ENCODE measurements at regions not wholly inside any gene's neighbourhood (a gene's known extent, or its start where the extent isn't known, plus 50 kb on each side); places are given as distances from the start of the nearest gene placed in this dataset.

GRCh38 chr5:97846643-97847042, 663.6 kb upstream of the RIOK2 start:
- no peak for DNase-seq (ENCODE audit: low read depth, low spot score)
- no peaks in the 10 kb centered on the region for H3K36me3 ChIP-seq (ENCODE audit: insufficient read depth, low read length)
- H3K9ac ChIP-seq (ENCODE audit: insufficient read length), result no peak overlapping the region
- no peaks in the 10 kb centered on the region for H3K9me3 ChIP-seq (ENCODE audit: low read depth, low read length)
- no peak for TF ChIP-seq FOXP2 (optimal IDR thresholded peaks at IDR 0.05; ENCODE audit: control extremely low read depth, extremely low read length, insufficient read depth)
- TF ChIP-seq EZH2 (IDR thresholded peaks at IDR 0.05), result no peak
- no peak for TF ChIP-seq POLR2AphosphoS5 (IDR thresholded peaks at IDR 0.05; ENCODE audit: borderline replicate concordance, low read depth, low read length)
- H3K27ac ChIP-seq, result no peak overlapping the region
- no peak overlapping the region for H3K4me3 ChIP-seq

- no peak overlapping the region for H3K4me3 ChIP-seq
Observed at GRCh38 chr5:97847920-97848631, 665.0 kb upstream of the RIOK2 start.

GRCh38 chr5:97851036-97851435, 668.0 kb upstream of the RIOK2 start:
- Histone ChIP-seq H3K9me3 (ENCODE audit: low read depth, low read length) (no peaks in the 10 kb centered on the region), H3K4me3 (no peak overlapping the region), H3K36me3 (ENCODE audit: insufficient read depth, low read length) (no peaks in the 10 kb centered on the region), H3K9ac (ENCODE audit: insufficient read length) (no peak overlapping the region), H3K27ac (no peak overlapping the region)
- no peak for DNase-seq (ENCODE audit: low read depth, low spot score)
- TF ChIP-seq POLR2AphosphoS5 (IDR thresholded peaks at IDR 0.05; ENCODE audit: borderline replicate concordance, low read depth, low read length) (no peak), FOXP2 (optimal IDR thresholded peaks at IDR 0.05; ENCODE audit: control extremely low read depth, extremely low read length, insufficient read depth) (no peak), EZH2 (IDR thresholded peaks at IDR 0.05) (no peak)

More at GRCh38 chr5:97847920-97848631, 665.0 kb upstream of the RIOK2 start:
- Histone ChIP-seq H3K27ac (no peak overlapping the region), H3K9ac (ENCODE audit: insufficient read length) (no peak overlapping the region), H3K9me3 (ENCODE audit: low read depth, low read length) (no peaks in the 10 kb centered on the region), H3K36me3 (ENCODE audit: insufficient read depth, low read length) (no peaks in the 10 kb centered on the region)
- no peak for DNase-seq (ENCODE audit: low read depth, low spot score)
- no peak for TF ChIP-seq POLR2AphosphoS5 (IDR thresholded peaks at IDR 0.05; ENCODE audit: borderline replicate concordance, low read depth, low read length)
- TF ChIP-seq EZH2 (IDR thresholded peaks at IDR 0.05), result no peak
- TF ChIP-seq FOXP2 (optimal IDR thresholded peaks at IDR 0.05; ENCODE audit: control extremely low read depth, extremely low read length, insufficient read depth), result no peak

GRCh38 chr5:97854871-97855762, 672.1 kb upstream of the RIOK2 start:
- H3K9ac ChIP-seq (ENCODE audit: insufficient read length), result no peak overlapping the region
- DNase-seq (ENCODE audit: low read depth, low spot score), result no peak
- TF ChIP-seq POLR2AphosphoS5 (IDR thresholded peaks at IDR 0.05; ENCODE audit: borderline replicate concordance, low read depth, low read length), result no peak
- TF ChIP-seq EZH2 (IDR thresholded peaks at IDR 0.05), result no peak
- TF ChIP-seq FOXP2 (optimal IDR thresholded peaks at IDR 0.05; ENCODE audit: control extremely low read depth, extremely low read length, insufficient read depth), result no peak

GRCh38 chr5:97874491-97874890, 691.4 kb upstream of the RIOK2 start:
- DNase-seq (ENCODE audit: low read depth, low spot score), result no peak
- no peak overlapping the region for H3K27ac ChIP-seq

More at GRCh38 chr5:97854871-97855762, 672.1 kb upstream of the RIOK2 start:
- Histone ChIP-seq H3K9me3 (ENCODE audit: low read depth, low read length) (no peaks in the 10 kb centered on the region), H3K27ac (no peak overlapping the region), H3K4me3 (no peak overlapping the region), H3K36me3 (ENCODE audit: insufficient read depth, low read length) (no peaks in the 10 kb centered on the region)

GRCh38 chr5:97876272-97876671, 693.2 kb upstream of the RIOK2 start:
- Histone ChIP-seq H3K36me3 (ENCODE audit: insufficient read depth, low read length) (no peaks in the 10 kb centered on the region), H3K9me3 (ENCODE audit: low read depth, low read length) (no peaks in the 10 kb centered on the region), H3K4me3 (no peak overlapping the region), H3K27ac (no peak overlapping the region), H3K9ac (ENCODE audit: insufficient read length) (no peak overlapping the region)
- TF ChIP-seq FOXP2 (optimal IDR thresholded peaks at IDR 0.05; ENCODE audit: control extremely low read depth, extremely low read length, insufficient read depth) (no peak), EZH2 (IDR thresholded peaks at IDR 0.05) (no peak), POLR2AphosphoS5 (IDR thresholded peaks at IDR 0.05; ENCODE audit: borderline replicate concordance, low read depth, low read length) (no peak)
- no peak for DNase-seq (ENCODE audit: low read depth, low spot score)

More at GRCh38 chr5:97874491-97874890, 691.4 kb upstream of the RIOK2 start:
- Histone ChIP-seq H3K36me3 (ENCODE audit: insufficient read depth, low read length) (no peaks in the 10 kb centered on the region), H3K4me3 (no peak overlapping the region), H3K9me3 (ENCODE audit: low read depth, low read length) (no peaks in the 10 kb centered on the region), H3K9ac (ENCODE audit: insufficient read length) (no peak overlapping the region)
- no peak for TF ChIP-seq EZH2 (IDR thresholded peaks at IDR 0.05)
- TF ChIP-seq FOXP2 (optimal IDR thresholded peaks at IDR 0.05; ENCODE audit: control extremely low read depth, extremely low read length, insufficient read depth), result no peak
- TF ChIP-seq POLR2AphosphoS5 (IDR thresholded peaks at IDR 0.05; ENCODE audit: borderline replicate concordance, low read depth, low read length), result no peak

- no peak overlapping the region for H3K9ac ChIP-seq (ENCODE audit: insufficient read length)
- no peaks in the 10 kb centered on the region for H3K36me3 ChIP-seq (ENCODE audit: insufficient read depth, low read length)
- H3K4me3 ChIP-seq, result no peak overlapping the region
- no peaks in the 10 kb centered on the region for H3K9me3 ChIP-seq (ENCODE audit: low read depth, low read length)
- H3K27ac ChIP-seq, result no peak overlapping the region
- DNase-seq (ENCODE audit: low read depth, low spot score), result no peak
- TF ChIP-seq FOXP2 (optimal IDR thresholded peaks at IDR 0.05; ENCODE audit: control extremely low read depth, extremely low read length, insufficient read depth) (no peak), POLR2AphosphoS5 (IDR thresholded peaks at IDR 0.05; ENCODE audit: borderline replicate concordance, low read depth, low read length) (no peak), EZH2 (IDR thresholded peaks at IDR 0.05) (no peak)
Observed at GRCh38 chr5:97877588-97877987, 694.5 kb upstream of the RIOK2 start.

- Histone ChIP-seq H3K9ac (ENCODE audit: insufficient read length) (no peak overlapping the region), H3K27ac (no peak overlapping the region), H3K36me3 (ENCODE audit: insufficient read depth, low read length) (no peaks in the 10 kb centered on the region), H3K4me3 (no peak overlapping the region), H3K9me3 (ENCODE audit: low read depth, low read length) (no peaks in the 10 kb centered on the region)
- no peak for DNase-seq (ENCODE audit: low read depth, low spot score)
- no peak for TF ChIP-seq FOXP2 (optimal IDR thresholded peaks at IDR 0.05; ENCODE audit: control extremely low read depth, extremely low read length, insufficient read depth)
- no peak for TF ChIP-seq POLR2AphosphoS5 (IDR thresholded peaks at IDR 0.05; ENCODE audit: borderline replicate concordance, low read depth, low read length)
- no peak for TF ChIP-seq EZH2 (IDR thresholded peaks at IDR 0.05)
Observed at GRCh38 chr5:97888439-97888838, 705.4 kb upstream of the RIOK2 start.

Data from SK-N-MC (cell line).